Activated CD4-positive, alpha-beta T cell treated with anti-CD3 and anti-CD28 coated beads for 24 hours (primary cell): ENCODE measurements at regions not wholly inside any gene's neighbourhood (a gene's known extent, or its start where the extent isn't known, plus 50 kb on each side); places are given as distances from the start of the nearest gene placed in this dataset.
"Not testable (repeated sequence)": the region's sequence is repeated elsewhere in the genome, so short reads cannot be mapped to it uniquely, and the experiment has no call there.

Source experiments
- DNase-seq, 2 donors: peaks; one replicate each; pipeline ENCODE4 v3.0.0-alpha.2; 2020; ENCODE audit warnings: low read depth in 2 of 2

- DNase-seq: not testable (repeated sequence)
Observed at GRCh38 chr10:22467393-22467792, 122.1 kb downstream of the SPAG6 start.

GRCh38 chr10:22468570-22469320 lies 123.4 kb downstream of the SPAG6 start:
- no peak for DNase-seq

DNA sequence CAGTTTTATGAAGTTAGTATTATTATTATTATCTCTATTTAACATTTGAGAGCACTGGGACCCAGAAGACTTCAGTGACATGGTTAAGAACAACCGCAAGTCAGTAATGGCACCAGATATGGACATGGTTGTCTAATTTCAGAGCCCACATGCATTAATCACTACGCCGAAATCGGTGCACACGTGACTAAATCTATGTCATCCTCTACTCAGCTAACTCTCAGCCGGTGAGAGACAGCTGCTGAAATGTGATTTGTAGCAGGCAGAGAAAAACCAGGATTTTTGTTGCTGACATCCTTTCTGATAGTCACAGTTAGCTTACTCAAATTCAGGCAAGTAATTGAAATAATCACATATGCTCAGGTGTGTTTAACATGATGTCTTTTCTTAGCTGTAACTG lies 127.7 kb downstream of the SPAG6 start:
- no peak for DNase-seq

DNA sequence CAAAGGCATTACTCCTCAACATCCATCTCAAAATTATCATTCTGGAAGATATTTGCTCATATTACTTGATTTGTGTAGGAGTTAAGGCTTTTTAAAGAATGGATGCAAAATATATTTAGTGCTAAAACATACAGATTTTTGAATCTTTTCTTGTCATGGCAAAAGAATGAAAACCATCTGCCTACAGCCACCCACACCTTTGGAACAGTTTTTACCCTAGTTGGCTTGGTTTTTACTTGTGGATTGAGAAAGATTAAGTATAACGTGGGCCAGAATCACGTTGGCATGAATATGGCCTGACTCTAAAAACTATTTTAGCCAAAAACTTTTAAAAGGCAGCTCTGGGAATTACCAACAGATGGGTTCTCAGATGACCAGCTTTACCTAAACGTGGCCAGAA lies 128.2 kb downstream of the SPAG6 start:
- DNase-seq: no peak

- DNase-seq: peak in 1 of 2 donors; percentile 41
Observed at GRCh38 chr10:22475651-22476600, 130.6 kb downstream of the SPAG6 start.

DNA sequence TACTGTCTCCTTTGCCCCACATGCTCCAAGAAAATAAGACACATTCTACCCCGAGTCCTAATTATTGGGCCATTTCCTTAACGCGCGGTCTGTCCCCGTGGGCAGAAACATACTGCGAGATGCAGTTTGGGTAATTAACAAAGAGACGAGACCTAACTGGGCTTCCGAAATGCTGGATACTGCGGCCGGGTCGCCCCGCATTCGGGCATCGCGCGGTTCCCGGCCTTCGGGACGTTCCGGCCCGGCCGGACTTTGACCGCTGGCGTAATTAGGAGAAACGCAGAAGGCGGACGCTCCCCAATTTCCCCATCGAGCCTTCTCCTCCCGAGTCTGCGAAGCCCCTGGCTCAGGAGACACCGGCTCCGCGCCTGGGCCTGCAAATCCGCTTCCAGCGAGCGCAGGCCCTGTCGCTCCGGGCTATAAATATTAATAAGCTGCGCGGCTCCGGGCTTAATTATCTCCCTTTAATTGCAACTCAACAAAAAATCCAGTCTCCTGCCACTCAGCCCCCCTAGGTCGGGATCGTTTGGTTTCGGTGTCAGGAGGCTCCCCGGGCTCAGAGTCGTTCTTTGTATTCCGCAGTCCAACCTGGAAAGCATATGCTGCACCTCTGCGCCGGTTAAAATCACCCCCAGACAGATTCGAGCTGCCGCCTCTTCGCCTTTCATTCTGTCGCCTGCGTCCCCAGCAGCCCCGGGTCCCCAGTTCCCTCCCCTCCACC lies 131.5 kb downstream of the SPAG6 start:
- DNase-seq: no peak

GRCh38 chr10:22477334-22478287 lies 132.3 kb downstream of the SPAG6 start:
- DNase-seq: no peak

GRCh38 chr10:22478555-22479334 lies 133.4 kb downstream of the SPAG6 start:
- DNase-seq: no peak

- no peak for DNase-seq
Observed at GRCh38 chr10:22479419-22479818, 134.1 kb downstream of the SPAG6 start.

GRCh38 chr10:22481106-22481505 lies 135.8 kb downstream of the SPAG6 start:
- no peak for DNase-seq

DNA sequence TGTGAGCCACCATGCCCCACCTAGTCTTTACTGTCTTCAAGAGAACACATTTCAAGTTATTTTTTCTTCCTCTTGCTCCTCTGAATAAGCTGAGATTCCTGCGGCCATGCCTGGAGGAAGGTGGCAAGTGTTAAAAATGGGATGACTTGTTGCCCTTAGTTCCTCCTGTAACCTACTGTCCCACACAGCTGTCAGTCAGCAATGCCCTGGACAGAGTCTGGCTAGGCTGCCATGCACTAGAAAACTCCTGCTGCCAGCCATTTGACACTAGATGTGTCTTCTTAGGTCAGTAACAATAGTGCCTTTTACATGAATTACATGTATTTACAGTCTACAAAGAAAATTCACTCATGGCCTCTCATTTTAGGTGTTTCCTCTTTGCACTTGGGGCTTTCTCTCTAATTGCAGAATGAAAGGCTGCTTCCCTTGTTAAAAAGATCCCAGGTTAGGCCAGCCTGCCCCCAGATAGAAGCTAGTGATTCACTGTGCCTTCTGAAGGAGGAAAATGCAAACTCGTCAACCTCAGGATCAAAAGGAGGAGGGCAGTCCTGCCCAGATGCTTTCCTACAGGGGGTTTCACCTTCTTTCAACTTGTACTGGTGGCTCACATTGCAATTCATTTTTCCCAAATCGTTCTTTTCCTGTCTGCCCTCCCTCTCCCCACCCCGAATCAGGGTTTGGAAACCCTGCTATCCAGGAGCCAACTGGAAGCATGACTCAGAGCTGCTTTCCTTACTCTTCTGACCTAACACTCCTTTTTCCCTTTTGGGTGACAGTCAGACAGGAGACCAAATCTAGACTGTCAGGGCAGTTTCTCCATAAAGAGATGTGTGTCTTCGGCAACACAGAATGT lies 136.6 kb downstream of the SPAG6 start:
- no peak for DNase-seq

- no peak for DNase-seq
Observed at GRCh38 chr10:22483132-22483531, 137.8 kb downstream of the SPAG6 start.
